HG03103 (cell line): ENCODE measurements at regions not wholly inside any gene's neighbourhood (a gene's known extent, or its start where the extent isn't known, plus 50 kb on each side); places are given as distances from the start of the nearest gene placed in this dataset.
A peak's percentile ranks its signal among the peaks of the same experiment; 100 is the strongest.

Experiments used
- ATAC-seq: cut with Tn5 transposase; IDR thresholded peaks from one replicate; pipeline ENCODE4 v1.9.1; 2021; ENCODE audit warnings: low read depth; ENCODE audit not compliant: unreplicated experiment

- ATAC-seq = no peak
Observed at GRCh38 chr2:120662746-120663145, 72.9 kb upstream of the GLI2 start.

GRCh38 chr2:120666433-120666832 lies 69.2 kb upstream of the GLI2 start:
- ATAC-seq = no peak

GRCh38 chr2:120667981-120668380 lies 67.7 kb upstream of the GLI2 start:
- no peak for ATAC-seq

- ATAC-seq = no peak
Observed at GRCh38 chr2:120669121-120669952, 66.3 kb upstream of the GLI2 start.

GRCh38 chr2:120669971-120670370 lies 65.7 kb upstream of the GLI2 start:
- ATAC-seq = no peak

GRCh38 chr2:120670371-120670770 lies 65.3 kb upstream of the GLI2 start:
- ATAC-seq = no peak

GRCh38 chr2:120670771-120671480 lies 64.7 kb upstream of the GLI2 start:
- ATAC-seq = no peak

- ATAC-seq = no peak
Observed at GRCh38 chr2:120672526-120673204, 63.0 kb upstream of the GLI2 start.

- ATAC-seq = no peak
Observed at GRCh38 chr2:120673205-120673550, 62.5 kb upstream of the GLI2 start.

- no peak for ATAC-seq
Observed at GRCh38 chr2:120673571-120674061, 62.1 kb upstream of the GLI2 start.

GRCh38 chr2:120674246-120675170 lies 61.2 kb upstream of the GLI2 start:
- ATAC-seq = no peak

GRCh38 chr2:120675460-120676130 lies 60.1 kb upstream of the GLI2 start:
- peak; percentile 60 for ATAC-seq

- no peak for ATAC-seq
Observed at GRCh38 chr2:120677221-120677620, 58.4 kb upstream of the GLI2 start.

- no peak for ATAC-seq
Observed at GRCh38 chr2:120677696-120678247, 57.9 kb upstream of the GLI2 start.

- no peak for ATAC-seq
Observed at GRCh38 chr2:120678251-120678650, 57.4 kb upstream of the GLI2 start.

- ATAC-seq = no peak
Observed at GRCh38 chr2:120678926-120679325, 56.7 kb upstream of the GLI2 start.

GRCh38 chr2:120679526-120679925 lies 56.1 kb upstream of the GLI2 start:
- no peak for ATAC-seq

GRCh38 chr2:120680136-120680761 lies 55.4 kb upstream of the GLI2 start:
- ATAC-seq = peak; percentile 62

GRCh38 chr2:120681181-120681580 lies 54.5 kb upstream of the GLI2 start:
- no peak for ATAC-seq
